ENCODE measurements at regions not wholly inside any gene's neighbourhood (a gene's known extent, or its start where the extent isn't known, plus 50 kb on each side); places are given as distances from the start of the nearest gene placed in this dataset.

DNA sequence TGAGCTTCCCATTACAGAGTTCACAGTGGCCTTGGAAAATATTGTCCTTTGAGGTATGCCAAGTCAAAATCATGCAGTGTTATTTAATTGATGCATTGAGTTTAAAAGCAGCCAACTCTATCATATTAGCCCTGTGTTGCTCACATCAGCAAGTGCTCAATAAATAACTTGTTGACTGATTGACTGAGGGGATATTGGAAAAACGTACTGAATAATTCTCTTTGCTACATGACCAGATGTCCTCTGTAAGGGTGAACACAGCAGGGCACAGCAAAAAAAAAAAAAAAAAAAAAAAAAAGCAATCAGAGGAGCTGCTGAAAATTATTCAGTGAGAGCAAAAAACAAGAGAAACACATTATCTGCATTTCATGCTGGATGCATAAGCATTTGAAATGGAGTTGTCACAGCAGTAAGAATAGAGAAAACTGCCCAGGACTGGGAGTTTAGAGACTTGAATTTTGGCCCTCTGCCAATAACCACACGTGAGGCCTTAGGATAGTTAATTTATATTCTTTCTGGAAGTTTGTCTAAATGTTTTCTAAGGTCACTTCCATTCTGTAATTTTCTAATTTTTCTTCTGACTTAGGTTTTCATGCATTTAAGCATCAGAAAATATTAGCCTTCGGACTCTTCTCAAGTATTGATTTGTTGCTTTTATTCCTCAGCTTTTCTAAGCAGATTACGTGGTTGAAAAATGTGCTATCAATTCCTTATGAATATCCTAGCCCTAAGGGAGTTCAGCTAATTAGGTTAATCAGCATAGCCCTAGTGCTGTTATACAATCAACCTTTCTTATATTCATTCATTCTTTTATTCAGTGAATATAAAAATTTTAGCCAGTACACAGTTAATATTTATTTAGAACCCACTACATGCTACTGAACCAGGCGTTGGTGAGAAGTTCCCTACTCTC, 246.8 kb upstream of the STXBP5 start:
- TF ChIP-seq POLR2A (IDR thresholded peaks at IDR 0.05) = no peak
- no peak for TF ChIP-seq CTCF (IDR thresholded peaks at IDR 0.05)
- TF ChIP-seq EP300 (IDR thresholded peaks at IDR 0.05) = no peak
